K562 (cell line): ENCODE measurements at regions not wholly inside any gene's neighbourhood (a gene's known extent, or its start where the extent isn't known, plus 50 kb on each side); places are given as distances from the start of the nearest gene placed in this dataset.

Experiments used
- ATAC-seq: fragments of 200-7000 bp; cut with Tn5 transposase; 3 replicates; pipeline ENCODE4 v1.9.1; 2020; ENCODE audit warnings: moderate library complexity
- BruUV-seq: library from RNA; stranded (reverse); fragments of 400-500 nt; replicated peaks from 2 replicates; lab custom pipeline; 2021; lab: Mats Ljungman, UMichigan
- CTCF ChIA-PET: fragments of 300-600 bp; formaldehyde crosslinking; extraction: SDS; loops from one replicate; lab custom pipeline; 2021; ENCODE audit warnings: low intra/inter-chr PET ratio; lab: Yijun Ruan, JAX
- POLR2A ChIA-PET: fragments of 300-600, 350-650 bp; sonication (Branson Sonifier 250); formaldehyde crosslinking; extraction: SDS; loops from one replicate; lab custom pipeline; 2021; ENCODE audit warnings: antibody characterized with exemption, inconsistent platforms; lab: Yijun Ruan, JAX
- DNase-seq, 4 experiments: peaks; one replicate each; pipeline versions ENCODE4 v3.0.0 to v3.0.0-alpha.2; 2011 to 2018; ENCODE audit warnings: low spot score in 3 of 4, mixed read lengths in 3 of 4; ENCODE audit errors: extremely low read depth in 1 of 4
- FAIRE-seq: peaks from 2 replicates; lab custom pipeline; 2011; peaks lifted over from hg19 to GRCh38; lab: Jason Lieb, UNC
- H2AFZ ChIP-seq: 2 replicates; pipeline ENCODE4 v1.6.0; 2011; ENCODE audit warnings: low read depth, low read length, control low read depth, inconsistent platforms
- H3K27ac ChIP-seq: fragments of 200-600 bp; 3 replicates; pipeline ENCODE4 v1.8.0; 2011; ENCODE audit warnings: low read depth, mild to moderate bottlenecking, control low read depth, inconsistent platforms, low read length, moderate library complexity, mixed read lengths; ENCODE audit errors: extremely low read depth
- H3K27me3 ChIP-seq, 2 experiments: fragments of 300-600 bp in 1 of 2; 2 replicates in 1 of 2; 3 replicates in 1 of 2; pipeline versions ENCODE4 v1.6.0 to v1.8.0; 2011; ENCODE audit warnings: inconsistent platforms in 2 of 2, low read length in 2 of 2, mild to moderate bottlenecking in 1 of 2, mixed read lengths in 1 of 2, moderate library complexity in 1 of 2; ENCODE audit not compliant: control insufficient read depth in 2 of 2, insufficient read depth in 2 of 2
- H3K36me3 ChIP-seq: fragments of 300-600 bp; 3 replicates; pipeline ENCODE4 v1.8.0; 2011; ENCODE audit warnings: mild to moderate bottlenecking, low read length, inconsistent platforms; ENCODE audit not compliant: control insufficient read depth, insufficient read depth
- H3K4me1 ChIP-seq, 2 experiments: fragments of 200-600 bp in 1 of 2; replicated peaks in 1 of 2; 2 replicates in 1 of 2; 3 replicates in 1 of 2; pipeline versions ENCODE4 v1.5.1 to v1.8.0; 2011; ENCODE audit warnings: inconsistent platforms in 2 of 2, low read length in 2 of 2, mild to moderate bottlenecking in 1 of 2, mixed read lengths in 1 of 2, moderate library complexity in 1 of 2; ENCODE audit not compliant: control insufficient read depth in 2 of 2, insufficient read depth in 2 of 2
- H3K4me2 ChIP-seq: 2 replicates; pipeline ENCODE4 v1.6.1; 2011; ENCODE audit warnings: low read length, control low read depth, inconsistent platforms, mixed read lengths; ENCODE audit not compliant: insufficient read depth
- H3K4me3 ChIP-seq: fragments of 200-600 bp; sonication (generic), shearing (Covaris generic); 2 replicates; pipeline ENCODE4 v1.5.1; 2016; ENCODE audit warnings: control low read depth, inconsistent platforms
- H3K79me2 ChIP-seq: fragments of 200-600 bp; 3 replicates; pipeline ENCODE4 v1.8.0; 2011; ENCODE audit warnings: low read length, inconsistent platforms; ENCODE audit not compliant: control insufficient read depth, insufficient read depth
- H3K9ac ChIP-seq, 2 experiments: 2 replicates each; pipeline versions ENCODE4 v1.6.0 to v1.6.1; 2011; ENCODE audit warnings: low read depth in 2 of 2, low read length in 2 of 2, control low read depth in 1 of 2, inconsistent platforms in 1 of 2, mild to moderate bottlenecking in 1 of 2, mixed read lengths in 1 of 2; ENCODE audit not compliant: insufficient read depth in 1 of 2
- H3K9me1 ChIP-seq: one replicate; pipeline ENCODE4 v1.6.0; 2011; ENCODE audit warnings: inconsistent platforms, mild to moderate bottlenecking, low read length, moderate library complexity; ENCODE audit not compliant: control insufficient read depth, insufficient read depth
- H3K9me3 ChIP-seq: replicated peaks from 2 replicates; pipeline ENCODE4 v1.5.1; 2011; ENCODE audit warnings: low read depth, low read length, inconsistent platforms; ENCODE audit not compliant: control insufficient read depth, insufficient read depth
- H4K20me1 ChIP-seq: replicated peaks from 2 replicates; pipeline ENCODE4 v1.6.1; 2011; ENCODE audit warnings: low read length, inconsistent platforms, mixed read lengths; ENCODE audit not compliant: control insufficient read depth, insufficient read depth
- E4F1 ChIP-seq: fragments of 250-450 bp; sonication (Bioruptor Pico); IDR thresholded peaks from 2 replicates; pipeline ENCODE4 v1.5.0; 2021; ENCODE audit warnings: mild to moderate bottlenecking, borderline replicate concordance
- FOSL1 ChIP-seq: fragments of 200-800 bp; sonication (Bioruptor generic); conservative IDR thresholded peaks from 2 replicates; pipeline ENCODE4 v1.6.1; 2016; ENCODE audit warnings: missing genetic modification characterization, missing compliant biosample characterization
- HINFP ChIP-seq: fragments of 450-650 bp; conservative IDR thresholded peaks from 2 replicates; pipeline ENCODE4 v1.6.1; 2016; ENCODE audit warnings: missing genetic modification characterization, low read depth, mild to moderate bottlenecking, control low read depth, missing compliant biosample characterization
- KLF6 ChIP-seq: fragments of 250-450 bp; sonication (Bioruptor Pico); IDR thresholded peaks from 2 replicates; pipeline ENCODE4 v1.4.0; 2020; ENCODE audit warnings: mild to moderate bottlenecking, moderate library complexity, borderline replicate concordance
- NR4A1 ChIP-seq, 2 experiments: fragments of 250-450 bp in 1 of 2; fragments of 450-650 bp in 1 of 2; sonication (Bioruptor Pico) in 1 of 2; IDR thresholded peaks; 2 replicates each; pipeline versions ENCODE4 v1.4.0 to v1.6.1; 2016 to 2020; ENCODE audit warnings: mild to moderate bottlenecking in 2 of 2, missing compliant biosample characterization in 1 of 2, missing genetic modification characterization in 1 of 2, moderate library complexity in 1 of 2
- ZNF212 ChIP-seq: fragments of 450-650 bp; formaldehyde crosslinking; IDR thresholded peaks from 2 replicates; pipeline ENCODE4 v1.4.0; 2020; ENCODE audit warnings: mild to moderate bottlenecking
- ZNF239 ChIP-seq: fragments of 250-450 bp; sonication (Bioruptor Pico); IDR thresholded peaks from 2 replicates; pipeline ENCODE4 v1.4.0; 2020; ENCODE audit warnings: mild to moderate bottlenecking
- ZNF740 ChIP-seq, 3 experiments: fragments of 200-800 bp in 1 of 3; sonication (Bioruptor generic) in 1 of 3; sonication (generic) in 1 of 3; formaldehyde crosslinking in 1 of 3; IDR thresholded peaks; 2 replicates each; pipeline versions ENCODE4 v1.6.1 to v1.8.0; 2016 to 2022; ENCODE audit warnings: mild to moderate bottlenecking in 2 of 3, missing compliant biosample characterization in 2 of 3, missing genetic modification characterization in 2 of 3, missing genetic modification reagents in 1 of 3
- WGBS: fragments of 100-300 bp; shearing (Covaris generic); methylation state at CpG from one replicate; pipeline ENCODE4 v1.1.6; 2016; ENCODE audit warnings: low coverage, mixed read lengths; ENCODE audit not compliant: insufficient coverage; ENCODE audit errors: missing lambda C conversion rate; 5-methylcytosine and 5-hydroxymethylcytosine counted together
- in situ Hi-C: fragments of 300-500 bp; cut with MboI; formaldehyde crosslinking; loops from 4 replicates; pipeline ENCODE4 v1.15.0; 2018; ENCODE audit warnings: inconsistent platforms, mixed read lengths
- intact Hi-C: fragments of 100-400 bp; cut with micrococcal nuclease; formaldehyde crosslinking; loops from 2 replicates; pipeline ENCODE4 v1.14.2; 2022

GRCh38 chr16:65218348-65218747 is 96.5 kb upstream of the CDH11 start:
- H2AFZ ChIP-seq: no peak overlapping the region
- POLR2A ChIA-PET: no interaction called here
- FAIRE-seq: no peak
- no peaks in the 10 kb centered on the region for H4K20me1 ChIP-seq
- intact Hi-C loops (no loop called here), in situ Hi-C loops (no loop called here)
- H3K4me2 ChIP-seq: no peak overlapping the region
- no peaks in the 10 kb centered on the region for H3K79me2 ChIP-seq
- CTCF ChIA-PET: no interaction called here
- H3K36me3 ChIP-seq: no peaks in the 10 kb centered on the region
- H3K27ac ChIP-seq: no peak overlapping the region
- no peak for TF ChIP-seq HINFP (tag)
- no peak for TF ChIP-seq KLF6 (CRISPR knock-in tag)
- no peak for TF ChIP-seq FOSL1 (tag)
- no peak for TF ChIP-seq NR4A1 (CRISPR knock-in tag; IDR thresholded peaks at IDR 0.05)
- no peak for TF ChIP-seq NR4A1 (tag; IDR thresholded peaks at IDR 0.05)
- TF ChIP-seq ZNF212 (CRISPR knock-in tag): no peak
- no peak for TF ChIP-seq ZNF740 (CRISPR knock-in tag; IDR thresholded peaks at IDR 0.05)
- no peak for TF ChIP-seq ZNF740 (tag; IDR thresholded peaks at IDR 0.05)
- TF ChIP-seq ZNF239 (CRISPR knock-in tag): no peak
- no peak for TF ChIP-seq E4F1
- no peaks in the 10 kb centered on the region for H3K27me3 ChIP-seq
- H3K9me3 ChIP-seq: no peaks in the 10 kb centered on the region
- no peak for DNase-seq
- no TSS peak for BruUV-seq
- H3K9ac ChIP-seq: no peak overlapping the region
- WGBS: 0% methylated on average over 3 of the region's 3 CpGs
- H3K9me1 ChIP-seq: no peaks in the 10 kb centered on the region
- ATAC-seq: no peak
- no peak overlapping the region for H3K4me3 ChIP-seq
- H3K4me1 ChIP-seq: no peaks in the 10 kb centered on the region
